Activated CD8-positive, alpha-beta memory T cell treated with anti-CD3 and anti-CD28 coated beads for 24 hours (primary cell): ENCODE measurements at regions not wholly inside any gene's neighbourhood (a gene's known extent, or its start where the extent isn't known, plus 50 kb on each side); places are given as distances from the start of the nearest gene placed in this dataset.

ENCODE experiments used
- DNase-seq: peaks from one replicate; pipeline ENCODE4 v3.0.0-alpha.2; 2020

DNA sequence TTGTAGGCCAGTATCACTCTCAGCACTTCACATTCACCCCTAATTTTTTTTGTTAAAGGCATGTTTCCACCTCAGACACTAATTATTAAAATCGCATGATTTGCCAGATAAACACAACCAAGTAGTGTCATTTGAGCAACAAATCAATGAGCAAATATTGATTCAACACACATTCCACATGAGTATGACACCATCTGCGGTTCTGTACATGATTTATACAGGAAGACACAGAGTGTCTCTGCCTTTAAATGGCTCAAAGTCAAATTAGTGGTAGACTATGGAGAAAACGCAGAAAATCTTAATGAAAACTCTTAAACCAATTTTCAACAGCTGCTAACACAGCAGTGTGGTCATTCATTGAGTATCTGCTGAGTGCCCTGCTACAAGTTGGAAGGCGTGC is 300.2 kb downstream of the SOX4 start:
- DNase-seq: no peak

DNA sequence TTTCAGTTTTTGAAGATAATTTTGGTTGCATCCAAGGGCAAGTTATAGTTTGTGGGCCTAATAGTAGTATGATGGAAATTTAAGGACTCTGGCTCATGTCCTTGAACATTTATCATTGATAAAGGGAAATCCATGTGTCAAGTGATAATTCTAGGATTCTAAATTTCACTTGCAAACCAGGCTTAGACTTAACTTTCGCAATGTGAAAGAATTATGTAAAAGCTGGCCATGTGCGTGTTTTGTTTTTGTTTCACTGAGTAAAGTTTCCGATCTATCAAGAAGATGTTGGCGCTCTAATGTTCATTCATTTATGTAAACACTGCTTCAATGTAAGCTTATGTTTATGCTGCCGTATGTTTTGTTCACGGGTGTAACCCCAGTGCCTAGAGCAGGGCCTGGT is 302.0 kb downstream of the SOX4 start:
- no peak for DNase-seq

DNA sequence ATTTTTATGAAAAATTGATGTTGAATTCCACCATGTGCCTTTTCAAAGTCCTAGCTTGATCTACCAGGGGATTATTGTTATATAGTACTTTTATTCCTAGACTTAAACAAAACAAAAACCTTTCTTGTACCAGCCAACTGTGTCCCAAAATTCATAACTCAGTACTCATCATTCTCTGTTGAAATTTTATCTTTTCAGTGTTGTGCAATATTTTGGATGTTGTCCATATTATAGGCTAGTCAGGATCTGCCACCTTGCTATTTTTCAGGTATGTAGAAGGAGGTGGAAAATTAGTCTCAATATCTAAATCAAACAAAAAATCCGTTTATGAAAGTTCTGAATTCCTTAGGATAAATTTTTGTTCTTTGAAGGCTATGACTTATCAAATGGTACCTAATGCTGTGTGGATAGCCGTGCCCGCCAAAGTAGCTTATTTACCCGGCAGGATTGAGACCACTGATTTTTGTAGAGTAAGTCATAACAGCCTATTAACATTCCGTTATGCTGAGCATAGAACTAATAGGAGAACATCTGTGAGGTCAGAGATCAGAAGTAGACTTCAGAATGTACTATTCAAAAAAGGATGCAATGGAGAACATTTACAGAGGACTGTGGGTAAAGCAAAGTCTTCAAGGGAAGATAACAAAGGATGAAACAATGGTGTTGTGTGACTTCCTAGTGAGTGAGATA is 304.7 kb downstream of the SOX4 start:
- DNase-seq: no peak

DNA sequence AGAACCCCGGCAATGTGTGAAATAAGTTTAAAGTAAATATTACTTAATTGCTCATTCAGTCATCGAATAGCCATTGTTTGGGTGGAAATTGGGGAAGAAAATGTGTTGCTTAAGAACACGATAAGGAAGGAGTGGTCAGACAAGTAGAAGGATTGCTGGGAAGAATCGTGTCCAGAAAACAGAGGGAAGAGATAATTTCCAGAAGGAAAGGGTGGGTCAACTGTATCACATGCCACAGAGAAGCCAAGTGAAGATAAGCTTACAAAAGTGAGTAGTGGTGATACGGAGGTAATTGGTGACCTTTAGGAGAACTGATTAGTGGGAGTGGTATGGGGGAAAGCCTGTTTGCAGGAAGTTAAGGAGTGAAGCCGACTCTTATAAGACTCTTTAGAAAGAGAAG is 306.2 kb downstream of the SOX4 start:
- DNase-seq: no peak

DNA sequence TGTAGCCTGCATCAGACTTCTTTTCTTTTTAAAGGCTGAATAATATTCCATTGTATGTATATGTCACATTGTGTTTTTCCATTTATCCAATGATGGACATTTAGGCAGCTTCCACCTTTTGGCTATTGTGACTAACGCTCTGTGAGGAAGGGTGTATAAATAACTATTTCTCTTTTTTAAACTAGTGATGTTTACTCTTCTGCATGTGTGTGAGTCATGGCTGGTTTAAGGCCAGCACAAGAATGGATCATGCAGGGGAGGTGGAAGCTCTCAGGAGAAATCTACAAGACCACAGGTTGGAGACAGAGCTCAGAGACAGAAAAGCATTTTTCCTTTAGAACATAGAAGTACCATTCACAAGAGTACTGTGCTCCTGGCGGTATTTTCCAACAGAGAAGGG is 307.2 kb downstream of the SOX4 start:
- DNase-seq: no peak

DNA sequence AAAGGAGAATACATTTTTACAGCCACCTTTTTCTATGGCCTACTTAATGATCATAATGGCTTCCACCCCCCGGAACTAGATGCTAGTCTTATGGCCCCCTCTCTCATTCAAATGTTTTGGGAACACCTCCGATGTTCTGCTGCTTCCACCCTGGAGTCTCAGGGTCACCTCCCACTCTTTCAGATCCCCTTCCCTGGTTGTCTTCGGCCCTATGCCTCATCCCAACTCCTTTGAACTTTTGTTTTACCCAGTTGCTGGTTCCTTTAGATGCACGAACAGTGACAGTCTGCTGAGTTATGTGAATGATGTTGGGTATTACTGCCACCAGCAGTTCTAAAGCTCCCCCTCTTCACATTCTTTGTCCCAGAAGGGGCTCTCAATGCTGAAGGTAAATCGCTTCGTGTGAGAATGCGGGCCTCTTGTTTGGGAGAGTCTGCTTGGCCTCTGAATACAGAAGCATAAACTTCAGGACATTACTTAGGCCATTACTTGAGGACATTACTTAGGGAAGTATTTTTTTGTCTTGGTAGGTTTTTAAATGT is 309.1 kb downstream of the SOX4 start:
- DNase-seq: no peak

DNA sequence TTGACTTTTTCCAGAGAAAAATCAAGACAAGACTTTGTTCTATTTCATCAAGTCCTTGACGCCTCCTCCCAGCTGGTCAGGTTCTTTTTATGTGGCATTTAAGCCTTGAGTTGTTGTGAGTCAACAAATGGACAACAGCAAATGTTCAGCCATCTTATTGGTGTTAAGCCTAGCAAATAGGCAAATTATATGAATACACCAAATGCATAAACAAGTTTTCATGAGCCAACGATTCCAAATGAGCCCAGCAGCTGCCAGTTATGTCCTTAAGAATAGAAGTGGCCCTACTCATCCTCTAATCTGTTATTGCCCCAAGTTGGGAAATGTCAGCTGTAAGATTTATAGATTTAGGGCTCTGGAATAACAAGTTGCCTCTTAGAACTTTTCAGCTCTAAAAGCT is 312.0 kb downstream of the SOX4 start:
- DNase-seq: no peak

DNA sequence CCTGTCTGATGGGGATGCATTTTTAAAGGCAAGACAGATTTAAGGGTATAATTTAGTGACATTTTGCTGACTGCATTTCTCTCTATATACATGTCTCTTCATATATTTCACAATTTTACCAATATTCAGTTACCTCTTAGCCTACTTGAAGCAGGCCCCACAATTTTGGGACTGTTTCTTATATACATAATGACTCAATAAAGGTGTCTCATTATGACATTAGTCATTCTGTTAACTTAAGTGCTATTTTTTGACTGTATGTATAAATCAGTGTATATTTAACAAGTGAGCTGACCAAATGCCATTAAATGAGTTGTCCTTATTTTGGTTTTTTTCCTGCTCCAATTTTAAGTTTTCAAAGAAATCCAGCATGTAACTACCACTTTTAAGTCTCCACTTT is 313.3 kb downstream of the SOX4 start:
- no peak for DNase-seq

DNA sequence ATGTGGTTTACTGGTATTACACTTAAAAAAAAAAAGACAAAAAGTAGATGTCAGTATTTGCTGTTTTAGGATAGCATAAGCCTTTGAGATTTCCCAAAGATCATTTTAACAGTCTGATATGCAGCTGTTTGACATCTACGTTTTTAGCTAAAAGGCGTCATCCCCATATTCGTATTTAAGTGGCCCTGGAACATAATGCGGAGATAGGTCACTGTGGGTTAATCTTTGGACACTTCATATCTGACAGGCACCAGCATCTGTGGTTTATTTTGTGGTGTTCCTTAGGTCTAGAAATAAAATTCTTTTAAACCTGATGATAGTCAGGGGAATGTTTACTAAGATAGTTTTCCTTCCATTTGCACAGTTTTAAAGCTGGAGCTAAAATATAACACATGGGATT is 313.7 kb downstream of the SOX4 start:
- DNase-seq: no peak

DNA sequence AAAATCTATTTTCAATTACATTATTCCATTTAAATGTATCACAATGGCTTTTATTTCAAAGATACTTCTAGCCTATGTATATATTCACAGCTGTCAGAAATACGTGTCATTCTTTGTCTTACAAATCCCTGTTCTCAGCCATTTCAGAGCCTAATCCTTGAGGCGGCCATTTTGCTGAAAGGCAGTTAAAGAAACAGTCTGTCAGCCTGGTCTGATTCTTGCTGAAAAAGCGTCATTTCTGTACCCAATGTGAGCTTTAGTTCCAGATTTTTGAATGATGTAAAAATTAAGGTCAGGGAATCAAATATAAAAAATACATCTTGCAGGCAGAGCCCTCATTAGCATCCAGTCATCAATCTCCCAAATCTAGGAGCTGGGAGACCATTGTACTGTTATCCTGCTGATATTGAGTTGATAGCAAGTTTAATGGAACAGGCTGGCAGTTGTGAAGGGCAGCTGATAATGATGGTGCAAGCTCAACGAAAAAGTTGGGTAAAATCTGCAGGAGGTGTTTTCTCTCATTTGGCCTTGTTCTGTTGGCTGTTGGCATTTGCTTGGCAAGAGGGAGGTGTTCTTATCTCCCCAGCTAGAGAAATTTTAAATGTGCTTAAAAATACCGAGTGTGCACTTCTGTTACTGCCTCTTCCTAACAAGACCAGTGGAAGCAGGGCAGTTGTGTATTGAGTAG is 314.8 kb downstream of the SOX4 start:
- DNase-seq: no peak

DNA sequence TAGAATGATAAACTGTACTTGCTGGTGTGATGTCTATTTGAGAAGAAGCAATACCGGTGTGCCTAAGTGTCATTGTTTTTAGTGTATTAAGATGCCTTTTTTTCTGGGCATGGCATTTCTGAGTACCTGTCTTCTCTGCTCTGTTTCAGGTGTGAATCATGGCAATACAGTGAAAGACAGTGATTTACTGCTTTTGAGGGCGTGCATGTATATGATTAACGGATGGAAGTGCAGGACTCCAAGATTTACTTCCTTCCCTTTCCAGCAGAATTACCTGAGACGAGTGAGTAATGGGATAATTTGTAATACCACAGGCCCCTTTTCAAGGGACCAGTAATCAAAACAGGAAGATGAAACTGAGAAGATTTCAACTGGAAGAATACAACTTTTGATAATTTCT is 315.8 kb downstream of the SOX4 start:
- DNase-seq: no peak

DNA sequence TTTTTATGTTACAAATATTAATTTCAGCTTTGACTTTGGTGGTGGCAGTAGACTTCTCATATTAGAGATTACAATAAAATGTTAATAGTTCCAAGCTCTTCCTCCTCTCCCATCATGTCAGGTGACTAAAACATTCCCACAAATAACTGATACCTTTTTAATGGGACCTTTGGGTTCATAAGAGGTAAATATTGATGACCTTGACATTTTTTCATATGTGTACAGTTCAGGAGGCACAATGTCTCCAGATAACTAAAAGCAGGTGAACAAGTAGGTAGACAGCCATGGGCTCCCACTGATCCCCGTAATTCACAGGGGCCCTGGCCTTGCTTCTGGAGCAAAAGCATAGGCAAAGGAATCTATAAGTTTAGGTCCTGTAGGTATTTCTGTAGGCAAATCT is 317.7 kb downstream of the SOX4 start:
- no peak for DNase-seq

DNA sequence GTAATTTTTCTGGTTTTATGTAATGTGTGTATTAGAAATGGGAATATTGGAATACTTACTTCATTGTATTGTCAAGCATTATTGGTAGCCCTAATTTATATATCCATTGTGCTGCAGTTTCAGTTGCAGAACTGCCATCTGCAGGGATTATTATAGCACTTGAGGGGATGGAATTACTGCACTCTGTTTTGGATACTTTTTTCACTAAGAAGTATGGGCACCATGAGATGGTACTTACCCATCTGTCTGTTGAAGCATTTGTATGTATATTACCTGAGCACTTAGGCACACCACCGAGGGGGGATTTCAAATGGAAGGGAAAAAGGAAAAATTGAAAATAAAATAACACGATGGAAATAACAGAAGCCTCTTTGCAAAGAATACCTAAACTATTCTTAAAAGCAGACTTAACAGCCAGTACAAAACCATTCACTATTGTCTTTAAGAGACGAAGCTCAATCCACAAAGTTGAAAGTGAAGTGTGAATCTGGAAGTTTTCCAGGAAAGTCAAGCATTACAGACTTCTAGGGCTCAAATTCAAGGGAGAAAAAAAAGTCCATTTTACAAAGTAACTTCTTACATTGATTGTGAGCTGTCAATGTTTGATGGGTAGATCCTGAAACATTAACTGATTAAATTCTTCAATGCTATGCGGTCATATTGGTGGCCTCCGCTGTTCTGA is 318.7 kb downstream of the SOX4 start:
- no peak for DNase-seq

DNA sequence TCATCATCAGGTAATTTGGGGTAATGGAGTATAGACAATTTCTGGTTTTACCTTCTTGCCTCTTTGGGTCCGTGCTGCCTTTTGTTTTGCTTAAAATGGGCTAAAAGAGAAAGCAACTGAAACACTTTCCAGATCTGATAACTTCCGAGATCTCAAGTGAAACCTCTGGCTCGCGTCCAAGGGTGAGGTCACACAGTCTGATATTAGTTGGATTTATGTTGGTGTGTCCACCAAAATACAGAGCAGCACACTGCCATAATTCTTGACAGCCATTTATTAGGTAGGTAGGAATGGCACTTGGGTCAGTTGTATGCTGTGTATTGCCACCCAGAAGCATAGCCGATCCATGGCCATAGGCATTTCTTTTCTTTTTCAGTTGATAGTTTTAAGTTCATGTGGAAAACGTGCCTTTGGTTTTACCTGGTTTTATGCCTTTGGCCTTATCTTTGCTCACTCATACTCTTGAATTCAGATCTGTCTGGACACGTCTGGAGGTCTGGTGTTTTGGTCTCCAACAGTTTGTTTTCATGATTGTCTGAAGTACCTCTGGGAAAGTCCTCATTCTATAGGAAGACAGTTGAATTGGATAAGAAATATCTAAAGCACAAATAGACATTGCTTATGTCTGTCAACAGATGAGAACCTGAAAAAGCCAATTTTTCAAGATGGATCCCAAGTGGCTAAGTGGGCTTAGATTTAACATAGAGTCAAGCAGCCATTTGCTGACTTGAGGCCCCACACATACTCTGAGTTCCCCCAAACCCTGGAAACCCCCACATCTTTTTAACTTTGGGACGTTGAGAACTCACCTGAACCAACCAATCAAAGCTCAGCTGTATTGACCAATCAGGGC is 320.8 kb downstream of the SOX4 start:
- DNase-seq: no peak

DNA sequence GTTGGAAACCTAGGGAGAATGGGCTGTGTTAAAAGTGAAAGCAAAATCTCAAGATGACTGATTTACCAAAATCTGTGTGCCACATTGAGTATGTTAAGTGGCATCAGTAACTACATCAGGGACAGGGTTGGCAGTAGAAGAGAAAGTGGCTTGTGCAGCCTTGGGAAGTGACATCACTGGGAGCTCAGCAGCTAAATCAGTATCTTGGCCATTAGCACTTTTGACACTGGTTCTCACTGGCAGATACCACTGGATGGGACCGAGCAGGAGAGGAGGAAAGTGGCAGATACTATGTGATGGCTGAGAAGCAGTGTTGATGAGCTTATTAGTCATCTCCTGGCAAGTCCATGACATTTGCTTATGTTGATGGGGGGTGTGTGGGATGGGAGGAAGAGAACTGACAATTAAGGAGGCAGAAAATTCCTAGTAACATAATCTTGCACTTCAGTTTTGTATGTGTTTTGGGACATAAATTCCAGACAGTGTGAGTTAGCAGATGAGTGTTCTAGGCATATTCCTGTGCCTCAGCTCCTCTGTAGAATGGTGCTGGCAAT is 322.2 kb downstream of the SOX4 start:
- no peak for DNase-seq

DNA sequence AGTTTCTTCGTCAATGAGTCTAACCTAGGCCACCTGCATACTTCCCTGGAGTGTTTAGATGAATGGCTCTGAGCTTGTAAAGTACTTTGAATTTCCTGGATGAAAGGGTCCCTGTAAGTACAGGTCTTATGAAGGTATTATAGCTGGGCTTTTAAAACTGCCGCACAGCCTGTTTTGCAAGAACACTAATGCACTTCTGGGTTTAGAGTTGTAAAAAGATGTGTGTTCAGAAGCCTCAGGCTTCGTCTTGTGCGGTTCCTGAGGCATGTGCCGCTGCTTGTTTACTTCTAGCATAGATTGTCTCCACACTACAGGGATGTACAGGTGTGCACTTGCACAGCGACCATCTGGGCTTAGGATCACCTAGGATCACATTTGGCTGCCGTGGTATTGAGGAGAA is 324.5 kb downstream of the SOX4 start:
- DNase-seq: no peak

DNA sequence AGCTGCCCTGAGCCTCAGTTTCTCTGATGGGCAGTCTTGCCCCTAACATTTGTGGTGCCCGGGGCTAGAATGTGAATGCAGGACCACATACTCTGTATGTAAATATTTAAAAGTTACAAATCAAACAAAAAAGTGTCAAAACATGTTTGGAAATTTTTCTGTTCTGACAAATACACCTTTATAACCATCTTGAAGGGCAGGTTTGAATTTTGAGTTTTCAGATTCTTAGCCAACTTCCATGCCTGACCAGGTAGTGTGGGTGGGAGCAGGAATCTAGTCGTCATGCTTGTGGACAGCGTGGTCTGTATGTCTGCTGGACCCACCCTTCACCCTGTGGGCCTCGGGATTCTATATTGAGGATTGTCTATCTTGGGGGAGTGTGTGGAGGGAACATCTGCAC is 325.1 kb downstream of the SOX4 start:
- no peak for DNase-seq

DNA sequence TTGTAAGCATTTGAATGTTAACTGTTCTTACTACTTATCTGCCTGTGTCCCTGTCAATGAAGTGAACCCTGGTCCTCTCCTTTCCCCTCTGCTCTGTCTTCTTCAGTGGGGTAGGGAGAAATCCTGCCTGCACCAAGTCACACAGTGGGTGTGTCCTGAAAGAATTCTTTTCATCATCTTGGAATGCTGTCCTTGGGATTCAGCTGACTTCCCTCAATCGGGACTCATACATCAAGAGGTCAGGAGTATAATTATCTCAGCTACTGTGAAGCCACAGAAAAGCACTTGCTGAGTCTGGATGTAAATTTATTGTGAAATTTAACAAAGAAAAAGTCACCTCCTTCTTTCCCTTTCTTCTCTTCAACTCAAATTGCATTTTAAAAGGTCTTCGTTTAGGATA is 328.5 kb downstream of the SOX4 start:
- DNase-seq: no peak

DNA sequence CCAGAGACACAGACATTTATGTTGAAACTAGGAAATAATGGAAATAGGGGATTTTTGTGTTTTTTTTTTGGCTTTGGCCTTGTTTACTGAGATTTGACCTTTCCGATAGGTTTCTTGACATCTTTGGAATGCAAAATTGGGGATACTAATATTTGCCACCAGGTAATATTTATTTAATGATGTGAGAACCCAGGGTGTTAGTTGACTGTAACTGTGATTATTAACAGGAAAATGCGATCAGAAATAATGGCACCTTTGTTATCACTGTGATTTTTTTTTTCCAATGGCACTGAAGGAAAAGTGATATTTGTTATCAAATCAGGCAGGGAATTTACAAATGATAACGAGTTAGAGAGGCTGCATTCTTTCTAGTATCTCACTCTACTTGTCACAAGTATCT is 330.5 kb downstream of the SOX4 start:
- DNase-seq: no peak

DNA sequence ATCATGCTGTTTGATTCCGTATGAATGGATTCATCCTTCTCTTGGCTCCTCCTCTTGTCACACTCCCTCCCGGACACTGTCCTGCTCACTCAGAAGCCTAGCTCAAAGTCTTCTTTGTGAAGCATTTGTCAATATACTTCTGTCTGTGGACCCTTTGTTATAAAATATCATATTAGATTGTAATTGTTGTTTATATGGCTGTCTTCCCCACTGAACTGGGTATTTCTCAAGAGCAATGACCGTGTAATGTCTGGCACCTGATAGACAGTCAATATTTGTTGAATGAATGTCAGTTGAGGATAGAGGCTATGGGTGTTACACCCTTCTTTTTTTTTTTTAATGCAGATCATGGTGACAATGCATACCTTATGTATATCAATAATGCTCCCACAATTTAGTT is 335.3 kb downstream of the SOX4 start:
- no peak for DNase-seq

DNA sequence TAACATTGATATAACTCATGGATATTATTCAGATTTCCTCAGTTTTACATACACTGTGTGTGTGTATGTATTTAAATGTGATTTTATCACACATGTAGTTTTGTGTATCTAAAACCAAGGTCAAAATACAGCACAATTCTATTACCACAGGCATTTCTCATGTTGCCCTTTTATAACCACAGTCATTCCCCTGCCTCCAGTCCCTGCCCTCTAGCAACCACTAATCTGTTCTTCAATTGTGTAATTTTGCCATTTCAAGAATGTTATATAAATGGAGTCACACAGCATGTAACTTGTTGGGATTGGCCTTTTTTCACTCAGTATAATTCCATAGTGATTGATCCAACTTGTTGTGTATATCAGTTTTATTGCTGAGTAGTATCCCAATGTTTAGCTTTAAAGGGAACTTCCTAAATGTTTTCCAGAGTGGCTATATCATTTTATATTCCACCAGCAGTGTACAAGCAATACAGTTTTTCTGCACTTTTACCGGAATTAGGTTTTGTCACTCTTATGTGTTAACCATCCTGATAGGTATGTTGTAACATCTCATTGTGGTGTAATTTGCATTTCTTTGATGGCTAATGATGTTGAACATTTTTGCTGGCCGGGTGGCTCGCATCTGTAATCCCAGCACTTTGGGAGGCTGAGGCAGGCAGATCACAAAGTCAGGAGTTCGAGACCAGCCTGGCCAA is 338.2 kb downstream of the SOX4 start:
- no peak for DNase-seq

DNA sequence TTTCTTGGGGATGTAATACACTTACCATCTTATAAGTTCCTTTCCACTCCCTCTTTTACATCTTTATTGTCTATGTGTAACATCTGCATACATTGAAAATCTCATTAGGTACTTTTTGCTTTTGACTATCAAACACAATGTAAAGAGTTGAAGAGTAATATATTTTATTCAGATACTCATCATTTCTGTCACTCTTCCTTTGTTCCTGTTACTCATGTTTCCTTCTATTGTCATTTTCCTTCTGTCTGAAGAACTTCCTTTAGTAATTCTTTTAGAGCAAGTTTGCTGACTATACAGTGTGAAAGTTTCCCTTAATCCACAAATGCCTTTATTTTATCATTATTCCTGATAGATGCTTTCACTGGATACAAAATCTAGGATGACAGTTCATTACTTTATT is 339.8 kb downstream of the SOX4 start:
- no peak for DNase-seq
